ENCODE measurements at regions not wholly inside any gene's neighbourhood (a gene's known extent, or its start where the extent isn't known, plus 50 kb on each side); places are given as distances from the start of the nearest gene placed in this dataset.
"Not testable (repeated sequence)": the region's sequence is repeated elsewhere in the genome, so short reads cannot be mapped to it uniquely, and the experiment has no call there.

GRCh38 chr9:84054341-84055010, 73.9 kb downstream of the RMI1 start:
- ATAC-seq (replicated peaks): no peak

GRCh38 chr9:84057662-84058061, 77.1 kb downstream of the RMI1 start:
- H3K27me3 Mint-ChIP-seq: peaks cover 4% of the 10 kb centered on the region
- H3K4me3 Mint-ChIP-seq: no peak overlapping the region
- no peak for ATAC-seq (replicated peaks)
- H3K27ac Mint-ChIP-seq: no peak overlapping the region
- H3K4me1 Mint-ChIP-seq: no peaks in the 10 kb centered on the region
- no peaks in the 10 kb centered on the region for H3K9me3 Mint-ChIP-seq
- no peaks in the 10 kb centered on the region for H3K36me3 Mint-ChIP-seq (ENCODE audit: low read depth)

More at GRCh38 chr9:84054341-84055010, 73.9 kb downstream of the RMI1 start:
- H3K27ac Mint-ChIP-seq: no peak overlapping the region
- H3K4me1 Mint-ChIP-seq: no peaks in the 10 kb centered on the region
- no peak overlapping the region for H3K4me3 Mint-ChIP-seq
- H3K27me3 Mint-ChIP-seq: peaks cover 4% of the 10 kb centered on the region
- no peaks in the 10 kb centered on the region for H3K9me3 Mint-ChIP-seq
- H3K36me3 Mint-ChIP-seq (ENCODE audit: low read depth): no peaks in the 10 kb centered on the region

- no peak for ATAC-seq (replicated peaks)
- Mint-ChIP-seq H3K27me3 (no peaks in the 10 kb centered on the region), H3K9me3 (no peaks in the 10 kb centered on the region), H3K27ac (no peak overlapping the region), H3K4me3 (no peak overlapping the region), H3K36me3 (ENCODE audit: low read depth) (no peaks in the 10 kb centered on the region), H3K4me1 (no peaks in the 10 kb centered on the region)
These were observed 79.3 kb downstream of the RMI1 start for GRCh38 chr9:84059936-84060335.

- no peak for ATAC-seq (replicated peaks)
- H3K4me1 Mint-ChIP-seq: no peaks in the 10 kb centered on the region
- no peaks in the 10 kb centered on the region for H3K27me3 Mint-ChIP-seq
- H3K36me3 Mint-ChIP-seq (ENCODE audit: low read depth): no peaks in the 10 kb centered on the region
- no peak overlapping the region for H3K4me3 Mint-ChIP-seq
- no peaks in the 10 kb centered on the region for H3K9me3 Mint-ChIP-seq
- H3K27ac Mint-ChIP-seq: no peak overlapping the region
These were observed 81.1 kb downstream of the RMI1 start for GRCh38 chr9:84061613-84062193.

- Mint-ChIP-seq H3K9me3 (no peaks in the 10 kb centered on the region), H3K4me3 (no peak overlapping the region), H3K36me3 (ENCODE audit: low read depth) (no peaks in the 10 kb centered on the region), H3K4me1 (no peaks in the 10 kb centered on the region), H3K27ac (no peak overlapping the region), H3K27me3 (no peaks in the 10 kb centered on the region)
- no peak for ATAC-seq (replicated peaks)
These were observed 81.9 kb downstream of the RMI1 start for GRCh38 chr9:84062538-84062937.

GRCh38 chr9:84067821-84068220, 87.2 kb downstream of the RMI1 start:
- no peaks in the 10 kb centered on the region for H3K9me3 Mint-ChIP-seq
- H3K27ac Mint-ChIP-seq: no peak overlapping the region
- H3K27me3 Mint-ChIP-seq: no peaks in the 10 kb centered on the region
- no peaks in the 10 kb centered on the region for H3K36me3 Mint-ChIP-seq (ENCODE audit: low read depth)
- H3K4me3 Mint-ChIP-seq: no peak overlapping the region
- ATAC-seq (replicated peaks): no peak
- H3K4me1 Mint-ChIP-seq: no peaks in the 10 kb centered on the region

GRCh38 chr9:84068872-84069271, 88.3 kb downstream of the RMI1 start:
- Mint-ChIP-seq H3K27ac (no peak overlapping the region), H3K4me3 (no peak overlapping the region), H3K36me3 (ENCODE audit: low read depth) (no peaks in the 10 kb centered on the region), H3K4me1 (no peaks in the 10 kb centered on the region), H3K27me3 (no peaks in the 10 kb centered on the region), H3K9me3 (no peaks in the 10 kb centered on the region)
- no peak for ATAC-seq (replicated peaks)

- H3K36me3 Mint-ChIP-seq (ENCODE audit: low read depth): no peaks in the 10 kb centered on the region
- H3K27me3 Mint-ChIP-seq: no peaks in the 10 kb centered on the region
- H3K4me3 Mint-ChIP-seq: no peak overlapping the region
- no peaks in the 10 kb centered on the region for H3K9me3 Mint-ChIP-seq
- no peak overlapping the region for H3K27ac Mint-ChIP-seq
- no peaks in the 10 kb centered on the region for H3K4me1 Mint-ChIP-seq
- ATAC-seq (replicated peaks): no peak
These were observed 90.0 kb downstream of the RMI1 start for GRCh38 chr9:84070590-84070989.

GRCh38 chr9:84072621-84073180, 92.1 kb downstream of the RMI1 start:
- no peak overlapping the region for H3K4me3 Mint-ChIP-seq
- H3K27ac Mint-ChIP-seq: no peak overlapping the region
- H3K9me3 Mint-ChIP-seq: peaks cover under 1% of the 10 kb centered on the region
- no peak for ATAC-seq (replicated peaks)
- H3K27me3 Mint-ChIP-seq: peaks cover 2% of the 10 kb centered on the region
- H3K36me3 Mint-ChIP-seq (ENCODE audit: low read depth): no peaks in the 10 kb centered on the region
- H3K4me1 Mint-ChIP-seq: no peaks in the 10 kb centered on the region

- H3K9me3 Mint-ChIP-seq: peaks cover 3% of the 10 kb centered on the region
- no peak overlapping the region for H3K4me3 Mint-ChIP-seq
- H3K27ac Mint-ChIP-seq: no peak overlapping the region
- no peak for ATAC-seq (replicated peaks)
- H3K4me1 Mint-ChIP-seq: no peaks in the 10 kb centered on the region
- no peaks in the 10 kb centered on the region for H3K36me3 Mint-ChIP-seq (ENCODE audit: low read depth)
- peaks cover 2% of the 10 kb centered on the region for H3K27me3 Mint-ChIP-seq
These were observed 94.4 kb downstream of the RMI1 start for GRCh38 chr9:84075004-84075403.

- no peak overlapping the region for H3K4me3 Mint-ChIP-seq
- H3K36me3 Mint-ChIP-seq (ENCODE audit: low read depth): no peaks in the 10 kb centered on the region
- no peak overlapping the region for H3K27ac Mint-ChIP-seq
- no peaks in the 10 kb centered on the region for H3K4me1 Mint-ChIP-seq
- H3K27me3 Mint-ChIP-seq: peaks cover 9% of the 10 kb centered on the region
- peaks cover 3% of the 10 kb centered on the region for H3K9me3 Mint-ChIP-seq
- ATAC-seq (replicated peaks): no peak
These were observed 95.8 kb downstream of the RMI1 start for GRCh38 chr9:84076384-84076783.

GRCh38 chr9:84077816-84078215, 97.2 kb downstream of the RMI1 start:
- H3K27me3 Mint-ChIP-seq: peaks cover 13% of the 10 kb centered on the region
- not testable (repeated sequence) for H3K9me3 Mint-ChIP-seq; H3K4me3 Mint-ChIP-seq; H3K27ac Mint-ChIP-seq; ATAC-seq (replicated peaks); H3K4me1 Mint-ChIP-seq; H3K36me3 Mint-ChIP-seq (ENCODE audit: low read depth)

GRCh38 chr9:84079994-84080393, 99.4 kb downstream of the RMI1 start:
- Mint-ChIP-seq H3K4me3 (no peak overlapping the region), H3K27me3 (peaks cover 13% of the 10 kb centered on the region), H3K27ac (no peak overlapping the region), H3K4me1 (no peaks in the 10 kb centered on the region), H3K36me3 (ENCODE audit: low read depth) (no peaks in the 10 kb centered on the region), H3K9me3 (peaks cover 3% of the 10 kb centered on the region)
- no peak for ATAC-seq (replicated peaks)

- Mint-ChIP-seq H3K27me3 (peaks cover 12% of the 10 kb centered on the region), H3K9me3 (no peaks in the 10 kb centered on the region), H3K4me1 (peaks cover 6% of the 10 kb centered on the region), H3K27ac (no peak overlapping the region), H3K36me3 (ENCODE audit: low read depth) (no peaks in the 10 kb centered on the region), H3K4me3 (no peak overlapping the region)
- ATAC-seq (replicated peaks): no peak
These were observed 121.5 kb downstream of the RMI1 start for GRCh38 chr9:84101964-84102632.

Measured in activated T-helper 17 cell treated with anti-CD3 and anti-CD28 coated beads, Interleukin-2, amount 50 U/mL, for 72 hours (primary cell).